H1 (cell line): ENCODE measurements at regions not wholly inside any gene's neighbourhood (a gene's known extent, or its start where the extent isn't known, plus 50 kb on each side); places are given as distances from the start of the nearest gene placed in this dataset.

Experiments used
- EZH2 ChIP-seq: fragments of 200-600 bp; sonication (generic); IDR thresholded peaks from 2 replicates; pipeline ENCODE4 v1.7.1; 2012; ENCODE audit warnings: low read depth, mild to moderate bottlenecking, moderate library complexity, low read length, inconsistent platforms; ENCODE audit not compliant: severe bottlenecking
- HDAC2 ChIP-seq, 2 experiments: fragments of 300-600 bp in 1 of 2; sonication (generic) in 1 of 2; IDR thresholded peaks; 2 replicates each; pipeline ENCODE4 v1.6.1; 2011 to 2012; ENCODE audit warnings: low read depth in 2 of 2, low read length in 2 of 2, mild to moderate bottlenecking in 2 of 2, moderate library complexity in 2 of 2, borderline replicate concordance in 1 of 2, inconsistent platforms in 1 of 2
- NRF1 ChIP-seq: IDR thresholded peaks from 2 replicates; pipeline ENCODE4 v1.6.1; 2011; ENCODE audit warnings: mild to moderate bottlenecking, low read depth, low read length, improper control_type of control experiment
- SP2 ChIP-seq: IDR thresholded peaks from 2 replicates; pipeline ENCODE4 v1.6.1; 2012; ENCODE audit warnings: mild to moderate bottlenecking, low read length, inconsistent platforms
- SUZ12 ChIP-seq: fragments of 200-600 bp; sonication (generic); IDR thresholded peaks from 2 replicates; pipeline ENCODE4 v1.6.1; 2012; ENCODE audit warnings: mild to moderate bottlenecking, inconsistent platforms, low read length, moderate library complexity, mixed read lengths
- TAF1 ChIP-seq: IDR thresholded peaks from 2 replicates; pipeline ENCODE4 v1.6.1; 2011; ENCODE audit warnings: mild to moderate bottlenecking, low read depth, low read length
- TF ChIP-seq, protein P1 (sequence below): fragments of 300-600 bp; sonication (generic); IDR thresholded peaks from 2 replicates; pipeline ENCODE4 v1.7.1; 2012; ENCODE audit warnings: low read length, moderate library complexity, mild to moderate bottlenecking, inconsistent platforms; ENCODE audit not compliant: insufficient replicate concordance
- TF ChIP-seq, protein P2 (sequence below): IDR thresholded peaks from 2 replicates; pipeline ENCODE4 v1.6.1; 2012; ENCODE audit warnings: inconsistent platforms
- TF ChIP-seq, protein P3 (sequence below): IDR thresholded peaks from 2 replicates; pipeline ENCODE4 v1.6.1; 2011; ENCODE audit warnings: low read length, improper control_type of control experiment
- TF ChIP-seq, protein P4 (sequence below): IDR thresholded peaks from 2 replicates; pipeline ENCODE4 v1.6.1; 2012; ENCODE audit warnings: inconsistent platforms

DNA sequence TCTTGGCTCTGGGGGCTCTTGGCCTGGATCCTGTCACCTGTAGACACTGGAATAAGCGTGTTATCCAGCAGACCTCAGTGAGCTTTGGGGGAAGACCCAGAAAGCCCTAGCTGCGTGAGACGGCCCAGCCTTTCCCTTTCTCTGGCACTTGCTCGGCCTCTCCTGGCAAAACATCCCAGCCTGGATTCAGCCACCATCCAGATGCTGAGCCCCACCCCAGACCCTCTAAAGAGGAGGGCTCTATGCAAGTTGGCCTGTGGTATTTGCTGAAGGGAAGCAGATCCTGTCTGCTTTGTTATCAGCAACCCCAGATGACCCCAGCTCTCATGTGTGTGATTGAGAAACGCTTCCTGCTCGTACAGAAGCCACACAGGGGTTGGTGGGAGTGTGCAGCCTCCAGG lies 267.2 kb downstream of the FAM43A start (continued):
- TF ChIP-seq, protein P1, sequence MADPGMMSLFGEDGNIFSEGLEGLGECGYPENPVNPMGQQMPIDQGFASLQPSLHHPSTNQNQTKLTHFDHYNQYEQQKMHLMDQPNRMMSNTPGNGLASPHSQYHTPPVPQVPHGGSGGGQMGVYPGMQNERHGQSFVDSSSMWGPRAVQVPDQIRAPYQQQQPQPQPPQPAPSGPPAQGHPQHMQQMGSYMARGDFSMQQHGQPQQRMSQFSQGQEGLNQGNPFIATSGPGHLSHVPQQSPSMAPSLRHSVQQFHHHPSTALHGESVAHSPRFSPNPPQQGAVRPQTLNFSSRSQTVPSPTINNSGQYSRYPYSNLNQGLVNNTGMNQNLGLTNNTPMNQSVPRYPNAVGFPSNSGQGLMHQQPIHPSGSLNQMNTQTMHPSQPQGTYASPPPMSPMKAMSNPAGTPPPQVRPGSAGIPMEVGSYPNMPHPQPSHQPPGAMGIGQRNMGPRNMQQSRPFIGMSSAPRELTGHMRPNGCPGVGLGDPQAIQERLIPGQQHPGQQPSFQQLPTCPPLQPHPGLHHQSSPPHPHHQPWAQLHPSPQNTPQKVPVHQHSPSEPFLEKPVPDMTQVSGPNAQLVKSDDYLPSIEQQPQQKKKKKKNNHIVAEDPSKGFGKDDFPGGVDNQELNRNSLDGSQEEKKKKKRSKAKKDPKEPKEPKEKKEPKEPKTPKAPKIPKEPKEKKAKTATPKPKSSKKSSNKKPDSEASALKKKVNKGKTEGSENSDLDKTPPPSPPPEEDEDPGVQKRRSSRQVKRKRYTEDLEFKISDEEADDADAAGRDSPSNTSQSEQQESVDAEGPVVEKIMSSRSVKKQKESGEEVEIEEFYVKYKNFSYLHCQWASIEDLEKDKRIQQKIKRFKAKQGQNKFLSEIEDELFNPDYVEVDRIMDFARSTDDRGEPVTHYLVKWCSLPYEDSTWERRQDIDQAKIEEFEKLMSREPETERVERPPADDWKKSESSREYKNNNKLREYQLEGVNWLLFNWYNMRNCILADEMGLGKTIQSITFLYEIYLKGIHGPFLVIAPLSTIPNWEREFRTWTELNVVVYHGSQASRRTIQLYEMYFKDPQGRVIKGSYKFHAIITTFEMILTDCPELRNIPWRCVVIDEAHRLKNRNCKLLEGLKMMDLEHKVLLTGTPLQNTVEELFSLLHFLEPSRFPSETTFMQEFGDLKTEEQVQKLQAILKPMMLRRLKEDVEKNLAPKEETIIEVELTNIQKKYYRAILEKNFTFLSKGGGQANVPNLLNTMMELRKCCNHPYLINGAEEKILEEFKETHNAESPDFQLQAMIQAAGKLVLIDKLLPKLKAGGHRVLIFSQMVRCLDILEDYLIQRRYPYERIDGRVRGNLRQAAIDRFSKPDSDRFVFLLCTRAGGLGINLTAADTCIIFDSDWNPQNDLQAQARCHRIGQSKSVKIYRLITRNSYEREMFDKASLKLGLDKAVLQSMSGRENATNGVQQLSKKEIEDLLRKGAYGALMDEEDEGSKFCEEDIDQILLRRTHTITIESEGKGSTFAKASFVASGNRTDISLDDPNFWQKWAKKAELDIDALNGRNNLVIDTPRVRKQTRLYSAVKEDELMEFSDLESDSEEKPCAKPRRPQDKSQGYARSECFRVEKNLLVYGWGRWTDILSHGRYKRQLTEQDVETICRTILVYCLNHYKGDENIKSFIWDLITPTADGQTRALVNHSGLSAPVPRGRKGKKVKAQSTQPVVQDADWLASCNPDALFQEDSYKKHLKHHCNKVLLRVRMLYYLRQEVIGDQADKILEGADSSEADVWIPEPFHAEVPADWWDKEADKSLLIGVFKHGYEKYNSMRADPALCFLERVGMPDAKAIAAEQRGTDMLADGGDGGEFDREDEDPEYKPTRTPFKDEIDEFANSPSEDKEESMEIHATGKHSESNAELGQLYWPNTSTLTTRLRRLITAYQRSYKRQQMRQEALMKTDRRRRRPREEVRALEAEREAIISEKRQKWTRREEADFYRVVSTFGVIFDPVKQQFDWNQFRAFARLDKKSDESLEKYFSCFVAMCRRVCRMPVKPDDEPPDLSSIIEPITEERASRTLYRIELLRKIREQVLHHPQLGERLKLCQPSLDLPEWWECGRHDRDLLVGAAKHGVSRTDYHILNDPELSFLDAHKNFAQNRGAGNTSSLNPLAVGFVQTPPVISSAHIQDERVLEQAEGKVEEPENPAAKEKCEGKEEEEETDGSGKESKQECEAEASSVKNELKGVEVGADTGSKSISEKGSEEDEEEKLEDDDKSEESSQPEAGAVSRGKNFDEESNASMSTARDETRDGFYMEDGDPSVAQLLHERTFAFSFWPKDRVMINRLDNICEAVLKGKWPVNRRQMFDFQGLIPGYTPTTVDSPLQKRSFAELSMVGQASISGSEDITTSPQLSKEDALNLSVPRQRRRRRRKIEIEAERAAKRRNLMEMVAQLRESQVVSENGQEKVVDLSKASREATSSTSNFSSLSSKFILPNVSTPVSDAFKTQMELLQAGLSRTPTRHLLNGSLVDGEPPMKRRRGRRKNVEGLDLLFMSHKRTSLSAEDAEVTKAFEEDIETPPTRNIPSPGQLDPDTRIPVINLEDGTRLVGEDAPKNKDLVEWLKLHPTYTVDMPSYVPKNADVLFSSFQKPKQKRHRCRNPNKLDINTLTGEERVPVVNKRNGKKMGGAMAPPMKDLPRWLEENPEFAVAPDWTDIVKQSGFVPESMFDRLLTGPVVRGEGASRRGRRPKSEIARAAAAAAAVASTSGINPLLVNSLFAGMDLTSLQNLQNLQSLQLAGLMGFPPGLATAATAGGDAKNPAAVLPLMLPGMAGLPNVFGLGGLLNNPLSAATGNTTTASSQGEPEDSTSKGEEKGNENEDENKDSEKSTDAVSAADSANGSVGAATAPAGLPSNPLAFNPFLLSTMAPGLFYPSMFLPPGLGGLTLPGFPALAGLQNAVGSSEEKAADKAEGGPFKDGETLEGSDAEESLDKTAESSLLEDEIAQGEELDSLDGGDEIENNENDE: no peak
- TF ChIP-seq HDAC2 (IDR thresholded peaks at IDR 0.05; ENCODE audit: borderline replicate concordance in 1 of 2, low read depth in 2 of 2, low read length in 2 of 2) (no peak), SP2 (no peak), EZH2 (no peak), SUZ12 (no peak), NRF1 (no peak), TAF1 (no peak)
- TF ChIP-seq, protein P2, sequence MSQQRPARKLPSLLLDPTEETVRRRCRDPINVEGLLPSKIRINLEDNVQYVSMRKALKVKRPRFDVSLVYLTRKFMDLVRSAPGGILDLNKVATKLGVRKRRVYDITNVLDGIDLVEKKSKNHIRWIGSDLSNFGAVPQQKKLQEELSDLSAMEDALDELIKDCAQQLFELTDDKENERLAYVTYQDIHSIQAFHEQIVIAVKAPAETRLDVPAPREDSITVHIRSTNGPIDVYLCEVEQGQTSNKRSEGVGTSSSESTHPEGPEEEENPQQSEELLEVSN: no peak
- TF ChIP-seq, protein P3, sequence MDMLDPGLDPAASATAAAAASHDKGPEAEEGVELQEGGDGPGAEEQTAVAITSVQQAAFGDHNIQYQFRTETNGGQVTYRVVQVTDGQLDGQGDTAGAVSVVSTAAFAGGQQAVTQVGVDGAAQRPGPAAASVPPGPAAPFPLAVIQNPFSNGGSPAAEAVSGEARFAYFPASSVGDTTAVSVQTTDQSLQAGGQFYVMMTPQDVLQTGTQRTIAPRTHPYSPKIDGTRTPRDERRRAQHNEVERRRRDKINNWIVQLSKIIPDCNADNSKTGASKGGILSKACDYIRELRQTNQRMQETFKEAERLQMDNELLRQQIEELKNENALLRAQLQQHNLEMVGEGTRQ: no peak
- TF ChIP-seq, protein P4, sequence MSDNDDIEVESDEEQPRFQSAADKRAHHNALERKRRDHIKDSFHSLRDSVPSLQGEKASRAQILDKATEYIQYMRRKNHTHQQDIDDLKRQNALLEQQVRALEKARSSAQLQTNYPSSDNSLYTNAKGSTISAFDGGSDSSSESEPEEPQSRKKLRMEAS: no peak
